Activated T-helper 17 cell treated with anti-CD3 and anti-CD28 coated beads, Interleukin-2, amount 50 U/mL, for 72 hours (primary cell): ENCODE measurements at regions not wholly inside any gene's neighbourhood (a gene's known extent, or its start where the extent isn't known, plus 50 kb on each side); places are given as distances from the start of the nearest gene placed in this dataset.
A peak's percentile ranks its signal among the peaks of the same experiment; 100 is the strongest.
"Not testable (repeated sequence)": the region's sequence is repeated elsewhere in the genome, so short reads cannot be mapped to it uniquely, and the experiment has no call there.

Experiments used
- ATAC-seq: fragments of 150-1000 bp; cut with Tn5 transposase; replicated peaks from 2 replicates; pipeline ENCODE4 v1.10.0; 2021; ENCODE audit warnings: mild to moderate bottlenecking, moderate library complexity
- H3K27ac Mint-ChIP-seq: one replicate; pipeline ENCODE4 v1.8.0; 2022; ENCODE audit warnings: mixed read lengths
- H3K27me3 Mint-ChIP-seq: one replicate; pipeline ENCODE4 v1.8.0; 2022; ENCODE audit warnings: mixed read lengths
- H3K36me3 Mint-ChIP-seq: one replicate; pipeline ENCODE4 v1.8.0; 2022; ENCODE audit warnings: low read depth, mild to moderate bottlenecking, mixed read lengths
- H3K4me1 Mint-ChIP-seq: one replicate; pipeline ENCODE4 v1.8.0; 2022; ENCODE audit warnings: mixed read lengths
- H3K4me3 Mint-ChIP-seq: one replicate; pipeline ENCODE4 v1.8.0; 2022; ENCODE audit warnings: mild to moderate bottlenecking, mixed read lengths
- H3K9me3 Mint-ChIP-seq: one replicate; pipeline ENCODE4 v1.8.0; 2022; ENCODE audit warnings: mixed read lengths

GRCh38 chr3:28615971-28616370 is 267.3 kb upstream of the AZI2 start:
- no peaks in the 10 kb centered on the region for H3K9me3 Mint-ChIP-seq
- no peaks in the 10 kb centered on the region for H3K36me3 Mint-ChIP-seq
- no peak for ATAC-seq
- H3K27me3 Mint-ChIP-seq: peaks cover 4% of the 10 kb centered on the region
- no peaks in the 10 kb centered on the region for H3K4me1 Mint-ChIP-seq
- no peak overlapping the region for H3K4me3 Mint-ChIP-seq
- H3K27ac Mint-ChIP-seq: no peak overlapping the region

- H3K9me3 Mint-ChIP-seq: no peaks in the 10 kb centered on the region
- H3K4me3 Mint-ChIP-seq: no peak overlapping the region
- no peak for ATAC-seq
- no peaks in the 10 kb centered on the region for H3K4me1 Mint-ChIP-seq
- H3K36me3 Mint-ChIP-seq: no peaks in the 10 kb centered on the region
- no peak overlapping the region for H3K27ac Mint-ChIP-seq
- peaks cover 4% of the 10 kb centered on the region for H3K27me3 Mint-ChIP-seq
These were observed 269.2 kb upstream of the AZI2 start for GRCh38 chr3:28617821-28618220.

GRCh38 chr3:28623106-28623505 is 274.5 kb upstream of the AZI2 start:
- Mint-ChIP-seq H3K4me1 (no peaks in the 10 kb centered on the region), H3K4me3 (no peak overlapping the region), H3K36me3 (no peaks in the 10 kb centered on the region), H3K9me3 (no peaks in the 10 kb centered on the region), H3K27me3 (peaks cover 2% of the 10 kb centered on the region), H3K27ac (no peak overlapping the region)
- ATAC-seq: no peak

DNA sequence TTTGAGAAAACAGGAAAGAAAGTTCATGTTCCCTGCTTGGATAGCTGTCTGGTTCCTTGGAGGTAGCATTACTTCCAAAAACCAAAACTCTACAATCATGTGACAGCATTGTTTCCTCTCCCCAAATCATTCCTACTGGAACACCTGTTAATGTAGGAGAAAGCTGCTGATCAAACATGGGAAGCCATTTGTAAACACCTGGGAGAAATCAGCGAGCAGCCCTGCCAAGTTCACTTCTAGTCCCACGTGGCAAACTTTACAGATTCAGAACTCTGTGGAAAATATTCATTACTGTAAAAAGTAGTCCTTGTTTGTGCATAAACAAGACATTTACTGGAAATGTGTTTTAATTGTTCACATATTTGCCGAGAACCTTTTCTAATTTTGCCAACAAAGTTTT is 275.5 kb upstream of the AZI2 start:
- Mint-ChIP-seq H3K9me3 (no peaks in the 10 kb centered on the region), H3K4me1 (no peaks in the 10 kb centered on the region), H3K36me3 (no peaks in the 10 kb centered on the region), H3K27me3 (no peaks in the 10 kb centered on the region), H3K27ac (no peak overlapping the region), H3K4me3 (no peak overlapping the region)
- no peak for ATAC-seq

- not testable (repeated sequence) for H3K4me1 Mint-ChIP-seq, ATAC-seq, H3K36me3 Mint-ChIP-seq, H3K9me3 Mint-ChIP-seq, H3K27me3 Mint-ChIP-seq, H3K4me3 Mint-ChIP-seq, H3K27ac Mint-ChIP-seq
These were observed 279.2 kb upstream of the AZI2 start for GRCh38 chr3:28627843-28628242.

DNA sequence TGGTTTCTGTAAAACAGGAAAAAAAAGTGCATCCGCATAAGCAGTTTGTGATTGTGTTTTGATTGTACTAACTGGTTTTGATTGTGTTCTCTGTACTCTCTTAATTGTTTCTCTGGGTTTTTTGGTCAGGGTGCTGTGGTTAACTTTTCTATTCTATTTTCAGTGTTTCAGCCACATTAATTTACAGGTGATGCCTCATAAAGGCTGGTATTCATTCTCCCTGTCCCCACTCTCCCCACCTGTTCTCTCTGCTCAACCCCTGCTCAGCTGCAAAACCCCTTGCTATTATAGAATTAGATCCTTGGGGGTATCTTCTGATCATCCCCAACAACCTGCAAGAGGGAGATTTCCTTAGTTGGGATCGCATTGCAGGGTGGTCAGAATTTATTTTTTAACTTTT is 285.4 kb upstream of the AZI2 start:
- Mint-ChIP-seq H3K27me3 (no peaks in the 10 kb centered on the region), H3K4me3 (no peak overlapping the region), H3K36me3 (no peaks in the 10 kb centered on the region), H3K4me1 (no peaks in the 10 kb centered on the region), H3K9me3 (no peaks in the 10 kb centered on the region), H3K27ac (no peak overlapping the region)
- ATAC-seq: no peak

GRCh38 chr3:28637742-28638141 is 289.1 kb upstream of the AZI2 start:
- Mint-ChIP-seq H3K36me3 (no peaks in the 10 kb centered on the region), H3K4me3 (no peak overlapping the region), H3K4me1 (no peaks in the 10 kb centered on the region), H3K27me3 (no peaks in the 10 kb centered on the region), H3K27ac (no peak overlapping the region), H3K9me3 (no peaks in the 10 kb centered on the region)
- ATAC-seq: no peak

DNA sequence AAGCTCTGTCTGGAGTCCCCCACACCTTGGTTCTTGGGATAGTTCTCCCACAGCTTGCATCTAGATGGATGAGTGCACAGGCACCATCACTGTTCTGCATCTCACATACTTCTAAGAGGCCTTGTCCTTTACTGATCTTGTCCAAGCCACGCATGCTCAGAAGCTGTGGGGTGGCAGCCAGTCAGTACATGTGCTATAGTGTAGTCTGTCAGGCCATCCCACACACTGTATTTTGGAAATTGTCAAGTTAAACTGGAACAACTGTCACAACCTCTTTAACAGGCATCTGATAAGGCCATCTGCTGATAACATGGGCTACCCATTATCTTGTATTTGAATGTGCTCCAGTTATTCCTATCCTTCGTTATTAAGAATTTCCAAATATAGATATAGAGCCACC is 296.5 kb upstream of the AZI2 start:
- Mint-ChIP-seq H3K4me3 (no peak overlapping the region), H3K9me3 (no peaks in the 10 kb centered on the region), H3K27ac (no peak overlapping the region), H3K36me3 (no peaks in the 10 kb centered on the region), H3K27me3 (peaks cover 7% of the 10 kb centered on the region), H3K4me1 (no peaks in the 10 kb centered on the region)
- no peak for ATAC-seq

DNA sequence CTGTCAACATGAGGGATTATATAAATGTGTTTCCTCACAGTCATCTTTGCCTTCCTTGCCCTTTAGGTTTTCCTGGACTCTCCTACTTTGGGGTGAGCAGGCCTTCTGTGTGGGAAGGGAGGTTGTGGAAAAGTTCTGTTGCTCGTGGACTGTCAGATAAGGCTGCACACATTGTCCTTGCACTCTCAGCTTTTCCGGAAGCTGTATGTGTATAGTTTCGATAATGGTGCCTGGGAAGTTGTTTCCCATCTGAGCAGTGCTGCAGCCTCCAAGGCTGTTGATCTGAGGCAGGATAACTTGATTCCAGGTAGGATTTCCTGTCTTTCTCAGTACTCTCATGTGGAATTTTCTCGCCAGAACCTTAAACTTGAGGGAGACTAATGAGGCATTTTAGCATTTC is 297.8 kb upstream of the AZI2 start:
- H3K9me3 Mint-ChIP-seq: no peaks in the 10 kb centered on the region
- ATAC-seq: no peak
- H3K27me3 Mint-ChIP-seq: peaks cover 7% of the 10 kb centered on the region
- H3K27ac Mint-ChIP-seq: no peak overlapping the region
- H3K4me3 Mint-ChIP-seq: no peak overlapping the region
- no peaks in the 10 kb centered on the region for H3K4me1 Mint-ChIP-seq
- H3K36me3 Mint-ChIP-seq: no peaks in the 10 kb centered on the region

DNA sequence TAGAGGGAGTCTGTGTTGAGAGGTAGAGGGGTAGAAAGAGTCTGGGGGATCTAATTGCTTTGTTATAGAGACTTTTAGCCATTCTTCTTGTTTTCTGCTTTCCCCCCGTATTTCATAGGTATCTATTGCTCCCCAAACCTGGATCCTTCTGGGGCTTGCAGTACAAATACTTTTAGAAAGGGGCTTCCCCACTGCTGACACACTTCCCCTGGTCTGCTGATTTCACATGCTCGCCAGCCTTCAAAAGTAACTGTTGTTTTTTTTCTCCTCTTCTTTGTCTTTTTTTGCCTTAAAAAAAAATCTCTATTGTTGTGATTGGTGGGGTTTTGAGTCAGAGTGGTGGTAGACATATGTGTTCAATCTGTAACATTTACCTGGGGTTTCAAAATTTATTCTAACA is 300.6 kb upstream of the AZI2 start:
- Mint-ChIP-seq H3K4me3 (no peak overlapping the region), H3K9me3 (no peaks in the 10 kb centered on the region), H3K36me3 (no peaks in the 10 kb centered on the region), H3K27ac (no peak overlapping the region), H3K4me1 (no peaks in the 10 kb centered on the region), H3K27me3 (peaks cover 7% of the 10 kb centered on the region)
- ATAC-seq: no peak

DNA sequence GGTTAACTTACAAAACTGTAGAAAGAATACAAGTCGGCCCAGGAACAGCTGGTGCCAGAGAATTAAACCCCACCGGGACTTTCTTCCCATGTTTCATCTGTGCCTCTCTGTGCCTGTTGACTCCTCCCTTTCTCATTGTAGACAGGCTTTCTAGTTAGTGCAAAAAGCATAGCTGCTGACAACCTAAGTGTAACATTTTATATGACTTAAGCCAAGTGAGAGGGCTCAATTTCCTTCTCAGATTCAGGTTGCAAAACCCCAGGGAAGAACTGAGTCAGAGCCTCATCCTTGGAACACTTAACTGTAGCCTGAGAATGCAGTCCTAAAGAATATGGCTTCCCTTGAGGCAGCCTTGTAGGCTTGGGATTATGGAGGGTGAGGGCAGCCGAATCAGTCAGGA is 302.5 kb upstream of the AZI2 start:
- ATAC-seq: no peak
- Mint-ChIP-seq H3K4me1 (no peaks in the 10 kb centered on the region), H3K9me3 (no peaks in the 10 kb centered on the region), H3K4me3 (no peak overlapping the region), H3K27ac (no peak overlapping the region), H3K27me3 (peaks cover 7% of the 10 kb centered on the region), H3K36me3 (no peaks in the 10 kb centered on the region)

GRCh38 chr3:28664123-28664522 is 315.5 kb upstream of the AZI2 start:
- H3K36me3 Mint-ChIP-seq: no peaks in the 10 kb centered on the region
- ATAC-seq: no peak
- H3K27ac Mint-ChIP-seq: no peak overlapping the region
- no peaks in the 10 kb centered on the region for H3K4me1 Mint-ChIP-seq
- no peaks in the 10 kb centered on the region for H3K9me3 Mint-ChIP-seq
- H3K4me3 Mint-ChIP-seq: no peak overlapping the region
- H3K27me3 Mint-ChIP-seq: peaks cover 4% of the 10 kb centered on the region

- Mint-ChIP-seq H3K27me3 (peaks cover 9% of the 10 kb centered on the region), H3K4me1 (no peaks in the 10 kb centered on the region), H3K4me3 (no peak overlapping the region), H3K27ac (no peak overlapping the region), H3K9me3 (no peaks in the 10 kb centered on the region), H3K36me3 (no peaks in the 10 kb centered on the region)
- ATAC-seq: peak; percentile 85
These were observed 319.3 kb upstream of the AZI2 start for GRCh38 chr3:28667646-28668621.

DNA sequence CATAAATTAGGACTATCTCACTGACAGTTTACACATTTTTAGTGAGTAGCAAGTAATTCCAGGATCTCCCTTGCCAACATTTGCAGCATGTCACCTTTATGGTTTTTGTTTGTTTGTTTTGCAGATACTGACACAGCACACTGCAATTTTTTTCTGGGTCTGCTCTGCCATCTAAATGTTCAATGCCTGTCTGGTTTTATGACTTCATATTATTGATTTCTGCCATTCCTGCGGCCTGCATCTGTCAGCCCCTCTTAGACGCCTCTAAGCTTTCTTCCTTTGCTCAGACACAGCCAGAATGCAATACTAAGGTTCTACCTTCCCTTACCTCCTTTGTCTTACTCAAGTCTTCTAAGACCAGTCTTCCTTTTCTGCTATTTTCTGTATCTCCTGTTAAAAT is 321.2 kb upstream of the AZI2 start:
- no peaks in the 10 kb centered on the region for H3K9me3 Mint-ChIP-seq
- H3K27ac Mint-ChIP-seq: no peak overlapping the region
- H3K36me3 Mint-ChIP-seq: no peaks in the 10 kb centered on the region
- no peaks in the 10 kb centered on the region for H3K4me1 Mint-ChIP-seq
- no peak overlapping the region for H3K4me3 Mint-ChIP-seq
- H3K27me3 Mint-ChIP-seq: peaks cover 11% of the 10 kb centered on the region
- no peak for ATAC-seq

DNA sequence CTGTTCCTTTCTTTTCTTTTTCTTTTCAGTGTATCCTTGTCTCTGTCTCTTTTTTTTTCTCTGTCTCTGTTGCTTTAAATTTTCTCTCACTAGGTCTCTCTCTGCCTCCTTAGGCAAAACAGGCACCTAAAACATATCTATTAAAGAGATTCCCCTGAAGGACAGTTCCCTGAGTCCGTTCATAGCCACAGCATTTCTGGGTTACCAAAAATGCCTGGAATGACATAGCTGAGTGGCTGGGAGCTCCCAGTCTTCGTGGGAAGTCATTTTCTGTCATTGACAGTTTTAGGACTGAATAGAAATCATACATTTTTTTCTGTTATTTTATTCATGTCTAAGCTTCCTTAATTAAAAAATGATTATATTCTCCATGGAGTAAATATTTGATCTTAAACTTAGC is 323.8 kb upstream of the AZI2 start:
- ATAC-seq: no peak
- peaks cover 6% of the 10 kb centered on the region for H3K9me3 Mint-ChIP-seq
- no peak overlapping the region for H3K4me3 Mint-ChIP-seq
- no peaks in the 10 kb centered on the region for H3K4me1 Mint-ChIP-seq
- H3K27me3 Mint-ChIP-seq: peaks cover 14% of the 10 kb centered on the region
- H3K27ac Mint-ChIP-seq: no peak overlapping the region
- H3K36me3 Mint-ChIP-seq: no peaks in the 10 kb centered on the region
